Stomach (tissue), 4 donors: ENCODE measurements at regions not wholly inside any gene's neighbourhood (a gene's known extent, or its start where the extent isn't known, plus 50 kb on each side); places are given as distances from the start of the nearest gene placed in this dataset.

Experiments
- CTCF ChIP-seq, 7 experiments: fragments of 450-650 bp in 4 of 7; fragments of 200-600 bp in 3 of 7; sonication (generic) in 3 of 7; IDR thresholded peaks; one replicate each; pipeline ENCODE4 v1.5.1; 2016 to 2019; ENCODE audit warnings: antibody characterized with exemption in 7 of 7, control low read depth in 2 of 7, mild to moderate bottlenecking in 1 of 7
- EP300 ChIP-seq: sonication (generic); formaldehyde crosslinking; IDR thresholded peaks from one replicate; pipeline ENCODE4 v1.6.1; 2017; ENCODE audit warnings: antibody characterized with exemption
- POLR2A ChIP-seq, 4 donors: fragments of 450-650 bp; IDR thresholded peaks; one replicate each; pipeline ENCODE4 v1.6.1; 2016; ENCODE audit warnings: antibody characterized with exemption in 4 of 4, control low read depth in 2 of 4, mild to moderate bottlenecking in 1 of 4, moderate library complexity in 1 of 4

- TF ChIP-seq CTCF (IDR thresholded peaks at IDR 0.05): no peak
- no peak for TF ChIP-seq POLR2A (IDR thresholded peaks at IDR 0.05)
- TF ChIP-seq EP300: no peak
These were observed 314.9 kb downstream of the PRDM2 start for GRCh38 chr1:14014929-14015328.
